T-helper 22 cell (primary cell): ENCODE measurements at regions not wholly inside any gene's neighbourhood (a gene's known extent, or its start where the extent isn't known, plus 50 kb on each side); places are given as distances from the start of the nearest gene placed in this dataset.
"Not testable (repeated sequence)": the region's sequence is repeated elsewhere in the genome, so short reads cannot be mapped to it uniquely, and the experiment has no call there.

ENCODE experiments used
- DNase-seq: peaks from one replicate; pipeline ENCODE4 v3.0.0-alpha.2; 2020; ENCODE audit warnings: low read depth

DNA sequence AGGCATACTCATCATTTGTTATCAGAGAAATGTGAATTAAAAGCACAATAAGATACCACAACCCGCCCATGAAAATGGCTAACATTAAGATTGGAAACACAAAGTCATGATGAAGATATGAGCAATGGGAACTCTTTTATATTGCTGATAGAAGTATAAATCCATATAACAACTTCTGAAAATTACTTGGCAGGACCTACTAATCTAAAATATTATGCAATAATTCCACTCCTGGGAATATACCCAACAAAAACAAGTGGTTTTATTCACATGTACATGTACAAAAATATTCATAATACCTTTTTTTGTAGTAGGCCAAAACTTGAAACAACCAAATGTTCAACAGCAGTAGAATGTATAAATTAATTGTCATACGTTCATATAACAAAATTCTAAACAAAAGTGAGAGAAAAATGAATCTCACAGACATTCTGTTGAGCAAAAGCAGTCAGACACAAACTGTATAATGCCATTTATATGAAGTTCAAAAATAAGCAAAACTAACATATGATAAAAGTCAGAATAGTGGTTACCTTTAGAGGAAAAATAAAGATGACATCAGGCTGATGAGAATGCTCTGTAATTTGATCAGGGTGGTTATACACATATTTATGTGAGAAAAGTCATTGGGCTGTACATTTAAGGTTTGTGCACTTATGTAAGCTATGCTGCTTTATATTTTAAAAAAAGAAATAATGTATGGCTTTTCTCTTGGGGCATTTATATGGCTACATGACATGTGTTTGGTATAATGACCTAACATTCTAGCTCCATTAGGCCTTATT, 309.2 kb upstream of the KITLG start:
- no peak for DNase-seq

DNA sequence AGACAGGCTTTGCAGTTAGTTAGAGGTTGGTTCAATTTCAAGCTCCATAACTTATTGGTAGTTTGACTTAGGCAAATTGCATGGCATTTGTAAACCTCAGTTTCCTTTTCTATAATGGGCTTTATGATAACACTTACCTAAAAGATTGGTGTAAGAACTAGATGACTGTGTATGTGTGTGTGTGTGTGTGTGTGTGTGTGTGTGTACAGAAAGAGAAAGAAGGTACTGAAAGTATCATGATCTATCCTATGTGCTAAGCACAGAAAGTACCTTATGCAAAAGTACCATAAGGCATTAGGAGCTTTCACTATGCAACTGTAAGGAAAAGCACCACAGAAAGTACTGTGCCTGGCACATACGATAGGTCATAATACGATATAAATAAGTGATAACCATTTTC, 304.3 kb upstream of the KITLG start:
- DNase-seq, result no peak

DNA sequence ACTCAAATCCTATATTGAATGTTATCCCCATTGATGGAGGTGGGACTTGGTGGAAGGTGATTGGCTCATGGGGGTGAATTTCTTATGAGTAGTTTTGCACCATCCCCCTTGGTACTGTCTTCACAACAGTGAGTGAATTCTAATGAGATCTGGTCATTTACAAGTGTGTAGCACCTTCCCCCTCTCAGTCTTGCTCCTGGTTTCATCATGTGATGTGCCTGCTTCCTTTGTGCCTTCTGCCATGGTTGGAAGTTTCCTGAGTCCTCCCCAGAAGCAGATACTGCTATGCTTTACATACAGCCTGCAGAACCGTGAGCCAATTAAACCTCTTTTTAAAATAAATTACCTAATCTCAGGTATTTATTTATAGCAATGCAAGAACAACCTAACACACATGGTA, 302.4 kb upstream of the KITLG start:
- DNase-seq, result no peak

DNA sequence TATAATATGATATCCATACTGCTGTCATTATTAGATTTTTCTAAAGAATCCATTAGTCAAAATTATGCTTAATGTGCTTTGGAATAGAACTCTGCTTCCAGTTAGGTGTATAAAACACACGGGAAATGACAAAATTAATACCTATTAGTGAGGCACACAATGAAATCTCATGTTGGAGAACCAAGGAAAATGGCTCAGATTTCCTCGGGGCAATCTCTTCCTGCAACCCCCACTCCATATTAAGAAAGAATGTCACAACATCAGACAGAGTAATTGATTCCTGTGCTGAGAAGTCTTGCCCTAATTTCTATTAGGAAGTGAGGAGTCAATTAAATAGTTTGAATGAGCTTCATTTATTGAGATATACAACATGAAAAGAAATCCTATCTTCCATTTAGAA, 299.8 kb upstream of the KITLG start:
- DNase-seq, result no peak

DNA sequence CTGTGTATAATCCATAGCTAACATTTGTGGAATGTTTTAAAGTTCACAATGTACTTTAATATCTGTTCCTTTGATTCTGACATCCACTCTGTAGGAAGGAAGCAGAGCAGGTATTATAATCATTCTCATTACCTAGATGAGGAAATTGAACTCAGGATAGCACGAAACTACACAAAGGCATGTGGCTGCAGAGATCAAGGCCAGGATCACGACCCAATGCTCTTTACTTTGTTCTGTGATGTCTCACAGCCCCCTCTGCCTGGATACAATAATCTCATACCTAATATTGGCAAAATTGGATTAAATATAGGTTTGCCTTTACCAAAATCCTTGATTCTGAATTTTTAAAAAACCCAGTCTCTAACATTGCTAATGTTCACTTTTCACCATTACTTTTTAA, 298.0 kb upstream of the KITLG start:
- no peak for DNase-seq

DNA sequence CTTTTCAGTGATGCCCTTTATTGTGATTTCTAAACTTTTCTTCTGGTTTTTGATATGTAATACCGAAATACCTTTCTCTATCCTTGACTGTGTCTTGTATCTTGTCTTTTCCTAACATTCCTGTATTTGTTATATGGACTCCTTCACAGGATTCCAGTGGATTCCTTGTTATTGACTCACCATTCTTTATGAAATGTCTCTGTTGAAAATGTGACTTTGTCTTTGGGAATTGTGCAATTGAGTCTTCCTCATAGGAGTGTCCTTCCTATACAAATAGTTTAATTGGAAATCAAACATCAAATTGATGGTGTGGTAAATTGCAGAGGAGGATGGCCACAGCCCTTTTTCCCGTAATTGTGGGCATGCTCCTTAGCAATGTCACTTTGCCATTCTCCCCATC, 296.6 kb upstream of the KITLG start:
- DNase-seq, result no peak

DNA sequence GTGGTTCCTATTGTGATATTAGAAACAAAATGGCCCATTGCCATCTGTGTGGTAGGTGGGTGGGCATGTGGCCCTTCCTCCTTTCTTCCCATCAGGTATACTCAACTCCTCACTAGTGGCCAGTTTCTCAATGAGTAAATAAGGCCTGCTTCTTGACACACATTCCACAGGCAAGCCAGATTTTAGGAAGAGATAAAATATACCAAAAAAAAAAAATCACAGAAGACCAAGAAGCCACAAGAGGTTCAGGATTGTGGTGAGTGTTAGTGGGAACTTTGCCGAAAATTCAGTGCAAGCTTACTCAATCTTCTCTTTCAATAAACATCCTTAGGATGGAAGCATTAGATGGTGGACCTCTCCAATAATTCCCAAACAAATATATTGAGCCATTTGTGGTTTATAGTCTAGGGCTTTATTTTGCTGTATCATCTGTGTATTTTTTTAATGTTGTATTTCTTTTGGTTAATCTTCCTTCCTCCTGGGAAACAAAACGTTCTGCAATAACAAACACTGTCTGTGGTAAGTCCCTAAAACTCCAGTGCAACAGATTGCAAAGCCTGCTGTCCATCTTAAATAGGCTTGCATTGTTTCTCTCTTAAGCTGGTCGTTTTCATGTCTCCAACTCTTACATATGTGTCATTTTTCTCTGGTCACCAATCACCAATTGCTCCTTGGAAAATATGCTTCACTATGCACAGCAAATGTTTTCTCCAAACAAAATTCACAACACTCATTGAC, 289.9 kb upstream of the KITLG start:
- no peak for DNase-seq

DNA sequence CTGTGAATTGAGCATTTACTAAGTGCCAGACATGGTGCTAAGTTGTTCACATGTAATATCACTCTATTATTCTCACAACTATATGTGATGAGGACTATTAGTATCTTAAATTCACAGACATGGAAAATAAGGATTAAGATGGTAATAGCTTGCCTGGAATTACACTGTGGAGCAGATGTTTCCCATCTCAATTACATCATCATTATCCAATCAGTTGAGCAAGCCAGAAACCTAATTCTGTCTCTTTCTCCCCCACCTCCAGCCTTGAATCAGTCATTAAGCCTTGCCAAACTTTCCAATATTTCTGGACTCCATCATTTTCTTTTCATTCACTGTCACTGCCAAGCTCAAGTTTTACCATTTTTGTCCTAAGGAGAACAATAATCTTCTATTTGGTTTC, 287.8 kb upstream of the KITLG start:
- DNase-seq, result no peak

DNA sequence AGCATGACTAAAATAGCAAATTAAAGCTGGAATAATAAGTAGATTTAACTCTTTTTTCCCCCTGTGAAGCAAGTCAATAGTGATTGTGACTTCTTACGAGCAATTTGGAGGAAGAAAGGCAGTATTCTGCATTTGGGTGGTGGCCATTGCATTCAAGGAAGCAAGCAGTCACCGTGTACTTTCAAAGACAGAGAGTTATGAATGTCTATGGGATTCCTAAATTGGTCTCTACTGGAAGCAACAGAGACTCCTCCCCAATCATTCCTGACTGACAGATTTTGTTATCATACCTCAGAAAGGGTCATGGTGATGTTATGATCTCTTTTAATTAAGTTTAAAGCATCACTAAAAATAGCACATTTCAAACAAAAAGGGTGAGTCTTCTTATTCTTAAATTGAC, 287.2 kb upstream of the KITLG start:
- no peak for DNase-seq

DNA sequence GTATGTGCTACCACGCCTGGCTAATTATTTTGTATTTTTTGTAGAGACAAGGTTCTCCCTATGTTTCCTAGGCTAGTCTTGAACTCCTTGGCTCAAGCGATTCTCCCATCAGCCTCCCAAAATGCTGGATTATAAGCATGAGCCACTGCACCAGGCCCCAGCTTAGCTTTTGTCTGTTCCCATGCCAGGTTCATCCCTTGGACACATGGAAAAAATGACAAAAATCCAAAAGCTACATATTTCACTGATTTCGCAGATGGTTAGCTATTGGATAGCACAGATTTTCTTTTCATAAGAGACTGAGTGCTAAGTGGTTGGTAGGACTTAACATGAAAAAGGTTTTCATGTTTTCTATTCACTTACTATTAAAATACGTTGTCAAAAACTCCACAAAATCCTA, 286.6 kb upstream of the KITLG start:
- DNase-seq, result no peak

DNA sequence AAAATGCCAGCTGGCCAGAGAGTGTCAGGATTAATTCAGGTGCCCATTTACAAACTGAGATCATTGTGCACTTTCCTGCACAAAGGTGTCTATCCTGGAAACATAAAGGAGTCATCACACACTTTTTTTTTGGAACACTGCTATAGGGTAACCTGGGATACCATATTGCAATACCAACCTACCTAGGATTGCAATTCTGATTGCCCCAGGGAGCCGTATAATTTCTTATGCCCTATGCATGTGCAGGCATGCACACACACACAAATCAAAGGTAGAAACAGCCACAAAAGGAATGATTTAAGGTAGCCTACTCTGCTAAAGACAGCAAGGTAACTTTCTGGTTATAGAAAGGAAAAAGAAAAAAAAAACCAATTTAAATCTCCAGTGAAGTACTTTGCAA, 285.3 kb upstream of the KITLG start:
- DNase-seq, result no peak

DNA sequence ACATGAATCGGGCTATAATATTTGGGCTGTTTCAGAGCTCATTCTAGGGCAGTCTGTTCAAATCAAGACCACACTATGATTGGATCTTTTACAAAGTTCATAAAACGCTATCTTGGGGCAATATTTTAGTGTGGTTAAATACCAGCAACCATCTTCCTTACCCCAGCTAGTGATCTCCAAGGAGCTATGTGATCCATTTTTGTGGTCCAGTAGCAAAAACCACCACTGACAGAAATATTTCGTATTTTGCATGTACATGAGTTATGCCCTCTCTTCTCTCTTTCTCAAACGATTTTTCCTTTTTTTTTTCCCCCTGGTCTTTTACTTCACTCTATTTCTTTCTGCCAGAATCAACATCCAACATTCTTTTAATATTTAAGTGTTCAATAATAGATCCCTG, 280.6 kb upstream of the KITLG start:
- DNase-seq, result no peak

DNA sequence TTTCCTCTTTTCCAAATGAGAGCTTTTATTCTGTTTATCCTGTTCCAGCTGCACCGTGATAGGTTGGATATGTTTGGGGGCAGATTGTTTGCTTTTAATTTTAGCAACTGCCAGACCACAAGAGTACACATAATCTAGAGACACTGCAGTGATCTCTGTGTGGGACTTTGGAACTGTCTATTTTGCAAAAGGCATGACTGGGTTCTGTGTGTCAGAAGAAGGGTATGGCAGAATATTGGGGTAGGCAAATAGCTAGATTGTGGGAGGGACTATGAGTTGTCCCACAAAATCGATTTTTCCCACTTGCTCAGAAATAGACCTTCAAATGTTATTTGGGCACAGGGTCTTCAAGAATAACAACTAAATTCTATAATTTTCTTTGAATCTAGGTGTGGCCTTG, 275.9 kb upstream of the KITLG start:
- DNase-seq, result no peak

DNA sequence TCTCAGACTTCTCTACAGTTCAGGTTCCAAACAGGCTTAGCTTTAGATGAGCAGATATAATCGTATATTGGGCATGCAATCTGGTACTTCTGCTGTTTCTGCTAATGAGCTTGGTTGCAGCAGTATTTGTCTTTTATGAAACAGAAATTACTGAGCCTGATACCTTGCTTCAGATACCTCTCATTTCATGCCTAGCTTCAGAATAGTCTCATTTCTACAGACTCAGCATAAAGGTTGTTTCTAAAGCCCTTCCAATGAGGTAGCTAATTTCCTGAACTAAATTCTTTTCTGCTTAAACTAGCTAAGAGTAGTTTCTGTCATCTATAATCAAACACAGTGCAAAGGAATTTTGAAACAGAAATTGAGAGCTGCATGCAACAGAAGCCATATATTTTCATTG, 275.0 kb upstream of the KITLG start:
- no peak for DNase-seq

DNA sequence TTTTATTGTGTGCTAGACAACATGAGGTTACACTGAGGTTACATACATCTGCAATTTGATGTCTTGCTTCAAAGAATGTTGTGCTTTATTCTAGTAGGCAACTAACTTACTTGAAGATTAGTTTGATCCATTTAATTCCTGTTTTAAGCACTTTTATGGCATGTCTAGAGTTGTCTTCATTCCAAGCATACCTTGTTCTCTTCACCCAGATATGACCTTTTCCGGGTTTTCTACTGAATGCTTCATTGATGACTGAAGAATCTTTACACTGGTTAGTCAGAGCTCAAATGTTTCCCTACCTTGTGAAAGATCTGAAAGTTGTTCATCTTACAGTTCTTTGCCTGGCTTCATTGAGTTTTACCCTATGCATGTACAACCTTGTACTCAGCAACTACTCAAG, 274.0 kb upstream of the KITLG start:
- DNase-seq, result no peak

DNA sequence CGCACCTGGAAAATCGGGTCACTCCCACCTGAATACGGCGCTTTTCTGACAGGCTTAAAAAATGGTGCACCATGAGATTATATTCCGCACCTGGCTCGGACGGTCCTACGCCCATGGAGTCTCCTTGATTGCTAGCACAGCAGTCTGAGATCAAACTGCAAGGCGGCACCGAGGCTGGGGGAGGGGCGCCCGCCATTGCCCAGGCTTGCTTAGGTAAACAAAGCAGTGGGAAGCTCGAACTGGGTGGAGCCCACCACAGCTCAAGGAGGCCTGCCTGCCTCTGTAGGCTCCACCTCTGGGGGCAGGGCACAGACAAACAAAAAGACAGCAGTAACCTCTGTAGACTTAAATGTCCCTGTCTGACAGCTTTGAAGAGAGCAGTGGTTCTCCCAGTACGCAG, 267.0 kb upstream of the KITLG start:
- not testable (repeated sequence) for DNase-seq

DNA sequence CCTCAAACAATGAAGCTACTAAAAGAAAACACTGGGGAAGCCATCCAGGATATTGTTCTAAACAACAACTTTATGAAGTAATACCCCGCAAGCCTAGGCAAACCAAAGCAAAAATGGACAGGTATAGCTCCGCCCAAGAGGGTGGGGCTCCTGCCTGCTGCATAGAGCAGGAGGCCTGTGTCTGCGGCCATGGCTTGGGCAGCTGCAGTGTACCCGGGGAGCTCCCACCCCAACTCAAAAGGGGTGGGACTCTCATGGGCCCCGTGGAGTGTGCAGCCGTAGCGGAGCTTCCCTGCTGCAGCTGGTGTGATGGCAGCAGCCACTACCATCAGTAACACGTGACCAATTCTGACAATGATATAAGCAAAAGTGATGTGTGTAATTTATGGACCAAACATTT, 264.2 kb upstream of the KITLG start:
- DNase-seq, result no peak

DNA sequence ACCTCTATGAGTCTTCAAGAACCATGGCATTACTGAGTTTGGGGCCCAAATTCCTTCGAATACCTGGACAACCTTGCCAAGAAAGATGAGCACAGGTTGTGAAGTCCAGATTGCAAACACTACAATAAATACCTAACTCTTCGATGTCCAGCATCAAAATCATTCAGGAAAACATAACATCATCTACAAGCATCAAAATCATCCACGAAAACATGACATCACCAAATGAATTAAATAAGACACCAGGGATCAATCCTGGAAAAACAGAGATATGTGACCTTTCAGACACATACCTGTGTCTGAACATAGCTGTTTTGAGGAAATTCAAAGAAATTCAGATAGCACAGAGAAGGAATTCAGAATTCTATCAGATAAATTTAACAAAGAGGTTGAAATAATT, 262.0 kb upstream of the KITLG start:
- no peak for DNase-seq

DNA sequence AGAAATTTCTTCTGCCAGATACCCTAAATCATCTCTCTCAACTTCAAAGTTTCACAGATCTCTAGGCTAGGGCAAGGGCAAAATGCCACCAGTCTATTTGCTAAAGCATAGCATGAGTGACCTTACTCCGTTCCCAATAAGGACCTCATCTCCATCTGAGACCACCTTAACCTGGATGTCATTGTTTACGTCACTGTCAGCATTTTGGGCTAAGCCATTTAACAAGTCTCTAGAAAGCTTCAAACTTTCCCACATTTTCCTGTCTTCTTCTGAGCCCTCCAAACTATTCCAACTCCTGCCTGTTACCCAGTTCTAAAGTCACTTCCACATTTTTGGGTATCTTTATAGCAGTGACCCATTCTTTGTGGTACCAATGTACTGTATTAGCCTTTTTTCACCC, 259.2 kb upstream of the KITLG start:
- no peak for DNase-seq

DNA sequence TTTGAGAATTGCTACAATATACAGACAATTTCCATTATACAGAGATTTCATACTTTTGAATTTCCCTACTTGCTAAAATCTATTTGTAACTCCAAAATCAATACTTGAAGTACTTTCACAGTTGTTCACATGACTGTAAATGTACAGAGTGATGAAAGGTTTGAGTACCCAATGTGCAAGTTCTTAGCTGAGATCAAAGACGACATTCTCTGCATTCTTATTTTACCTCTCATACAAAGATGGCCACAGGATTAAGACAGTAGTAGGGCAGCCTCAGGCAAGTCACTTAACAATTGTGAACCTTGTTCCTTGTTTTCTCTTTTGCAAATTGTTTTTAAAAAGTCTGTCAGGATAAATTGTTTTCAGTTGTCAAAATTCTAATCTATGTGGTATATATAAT, 255.9 kb upstream of the KITLG start:
- no peak for DNase-seq

DNA sequence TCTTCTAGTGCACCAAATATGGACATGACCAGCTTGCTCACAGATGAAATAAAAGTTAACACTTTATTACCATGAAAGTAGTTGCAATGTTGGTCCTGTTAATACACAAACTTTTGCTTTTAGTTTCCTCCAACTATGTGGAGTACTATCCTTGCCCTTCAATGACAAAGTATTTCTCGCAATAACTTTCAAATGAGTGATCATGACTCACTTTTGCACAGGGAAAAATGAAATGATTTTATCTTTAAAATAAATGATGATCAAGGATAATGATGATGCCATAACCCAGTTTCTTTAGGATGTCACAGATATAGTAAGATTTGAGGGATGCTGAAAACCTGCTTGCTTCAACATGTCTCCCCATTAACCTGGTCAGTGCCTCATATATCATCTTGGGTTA, 254.0 kb upstream of the KITLG start:
- DNase-seq, result no peak

DNA sequence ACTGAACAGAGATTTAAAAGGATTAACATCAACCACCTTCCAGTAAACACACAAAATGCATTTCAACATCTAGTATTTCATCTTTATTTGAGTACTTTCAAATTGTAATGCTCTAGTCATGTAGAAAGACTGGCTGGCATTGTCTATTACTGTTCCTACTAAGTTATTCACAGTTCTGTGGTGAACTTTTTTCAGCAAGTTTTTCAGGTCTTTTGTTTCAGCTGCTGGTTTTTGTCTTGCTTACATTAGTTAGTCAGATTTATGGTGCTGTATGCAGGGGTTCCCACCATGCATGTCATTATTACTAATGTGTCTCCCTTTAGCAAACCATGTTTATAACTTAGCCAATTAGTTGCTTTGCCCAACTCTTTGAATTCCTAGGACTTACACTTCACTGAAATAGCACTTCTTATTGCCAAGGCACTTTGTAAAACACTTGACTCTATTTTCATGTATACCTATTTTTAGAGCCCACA, 253.4 kb upstream of the KITLG start:
- no peak for DNase-seq

DNA sequence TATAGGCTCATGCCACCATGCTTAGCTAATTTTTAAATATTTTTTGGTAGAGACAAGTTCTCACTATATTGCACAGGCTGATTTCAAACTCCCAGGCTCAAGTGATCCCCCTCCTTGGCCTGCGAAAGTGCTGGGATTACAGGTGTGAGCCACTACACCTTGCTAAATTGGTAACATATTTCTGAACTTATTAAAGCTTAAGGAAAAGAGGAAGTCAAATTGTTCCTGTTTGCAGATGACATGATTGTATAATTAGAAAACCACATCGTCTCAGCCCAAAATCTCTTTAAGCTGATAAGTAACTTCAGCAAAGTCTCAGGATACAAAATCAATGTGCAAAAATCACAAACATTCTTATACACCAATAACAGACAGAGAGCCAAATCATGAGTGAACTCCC, 248.3 kb upstream of the KITLG start:
- DNase-seq, result not testable (repeated sequence)

DNA sequence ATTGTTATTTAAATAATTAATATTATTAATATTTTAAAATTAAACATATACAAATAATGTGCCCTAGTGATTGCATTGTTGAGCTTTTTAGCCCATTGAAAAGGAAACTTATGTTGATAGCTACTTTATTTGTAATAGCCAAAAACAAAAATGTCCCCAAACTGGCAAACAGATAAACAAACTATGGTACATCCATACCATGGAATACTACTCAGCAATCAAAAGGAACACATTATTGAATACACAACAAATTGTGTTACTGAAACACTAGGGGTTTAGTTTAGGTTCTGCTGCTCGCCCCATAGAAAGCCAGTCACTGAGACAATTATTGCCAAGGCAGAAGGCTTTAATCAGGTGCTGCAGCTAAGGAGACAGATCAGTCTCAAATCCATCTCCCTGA, 239.7 kb upstream of the KITLG start:
- no peak for DNase-seq
